ENCODE measurements at regions not wholly inside any gene's neighbourhood (a gene's known extent, or its start where the extent isn't known, plus 50 kb on each side); places are given as distances from the start of the nearest gene placed in this dataset.
"Not testable (repeated sequence)": the region's sequence is repeated elsewhere in the genome, so short reads cannot be mapped to it uniquely, and the experiment has no call there.

DNA sequence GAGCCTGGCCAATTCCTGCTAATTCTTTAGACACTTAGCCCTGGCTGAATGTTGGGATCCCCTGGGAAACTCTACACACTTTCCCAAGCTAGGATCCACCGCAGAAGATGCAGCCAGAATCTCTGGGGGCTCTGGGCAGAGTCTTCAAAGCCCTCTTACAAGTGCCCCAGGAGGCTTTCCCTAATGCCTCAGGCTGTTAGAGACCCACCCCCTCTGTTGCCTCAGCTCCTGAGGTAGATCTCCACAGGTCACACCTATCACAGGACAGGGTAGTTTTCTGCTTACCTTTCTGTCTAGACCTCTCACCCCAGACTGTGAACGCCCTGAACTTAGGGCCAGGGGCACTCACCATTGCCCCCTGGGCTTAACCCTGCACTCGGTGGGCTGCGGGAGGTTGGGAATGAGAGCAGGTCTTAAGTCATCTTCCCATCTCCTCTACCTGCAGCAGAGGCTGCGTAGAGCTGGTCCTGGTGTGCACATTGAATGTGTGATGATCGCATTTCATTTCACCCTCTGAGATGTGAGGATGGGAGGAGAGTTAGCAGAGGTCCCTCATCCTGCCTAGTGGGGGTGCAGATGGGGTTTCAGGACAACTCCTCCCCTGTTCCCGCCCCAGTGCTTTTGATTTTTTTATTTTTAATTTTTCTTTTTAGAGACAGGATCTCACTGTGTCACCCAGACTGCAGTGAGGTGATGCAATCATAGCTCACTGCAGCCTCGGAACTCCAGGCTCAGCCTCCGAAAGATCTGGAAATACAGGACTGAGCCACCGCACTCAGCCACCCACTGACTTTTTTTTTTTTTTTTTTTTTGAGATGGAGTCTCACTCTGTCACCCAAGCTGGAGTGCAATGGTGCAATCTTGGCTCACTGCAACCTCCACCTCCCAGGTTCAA is 89.0 kb upstream of the LHX1 start:
- Histone ChIP-seq H2AFZ (no peak overlapping the region), H3K4me1 (ENCODE audit: insufficient read depth) (peaks cover 8% of the 10 kb centered on the region), H3K9me2 (ENCODE audit: insufficient read depth) (no peaks in the 10 kb centered on the region; the same call in 1 of the 2 replicates), H3K79me2 (replicated peaks; ENCODE audit: insufficient read depth) (no peaks in the 10 kb centered on the region), H3K27ac (ENCODE audit: low read depth) (no peak overlapping the region), H3F3A (replicated peaks; ENCODE audit: low read depth) (no peaks in the 10 kb centered on the region), H3K4me2 (no peak overlapping the region), H4K20me1 (replicated peaks; ENCODE audit: insufficient read depth) (no peaks in the 10 kb centered on the region), H3K27me3 (ENCODE audit: insufficient read depth) (peaks cover 10% of the 10 kb centered on the region; the same call in 1 of the 2 replicates), H3K4me3 (no peak overlapping the region), H3K36me3 (ENCODE audit: insufficient read depth) (no peaks in the 10 kb centered on the region)
- Mint-ChIP-seq H3K27ac (no peak overlapping the region), H3K36me3 (ENCODE audit: low read depth) (no peaks in the 10 kb centered on the region), H3K4me3 (no peak overlapping the region), H3K9me3 (no peaks in the 10 kb centered on the region), H3K27me3 (ENCODE audit: insufficient read depth, low read depth, poor library complexity) (peaks cover 11% of the 10 kb centered on the region), H3K4me1 (peaks cover 24% of the 10 kb centered on the region)
- no peak for DNase-seq (ENCODE audit: low spot score)
- ATAC-seq, result peak; percentile 63
- no peak for TF ChIP-seq ZNF331 (CRISPR knock-in tag; IDR thresholded peaks at IDR 0.05; ENCODE audit: low read depth)
- TF ChIP-seq, protein P1, sequence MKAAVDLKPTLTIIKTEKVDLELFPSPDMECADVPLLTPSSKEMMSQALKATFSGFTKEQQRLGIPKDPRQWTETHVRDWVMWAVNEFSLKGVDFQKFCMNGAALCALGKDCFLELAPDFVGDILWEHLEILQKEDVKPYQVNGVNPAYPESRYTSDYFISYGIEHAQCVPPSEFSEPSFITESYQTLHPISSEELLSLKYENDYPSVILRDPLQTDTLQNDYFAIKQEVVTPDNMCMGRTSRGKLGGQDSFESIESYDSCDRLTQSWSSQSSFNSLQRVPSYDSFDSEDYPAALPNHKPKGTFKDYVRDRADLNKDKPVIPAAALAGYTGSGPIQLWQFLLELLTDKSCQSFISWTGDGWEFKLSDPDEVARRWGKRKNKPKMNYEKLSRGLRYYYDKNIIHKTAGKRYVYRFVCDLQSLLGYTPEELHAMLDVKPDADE (IDR thresholded peaks at IDR 0.05), result no peak
- no peak for TF ChIP-seq NANOG (IDR thresholded peaks at IDR 0.05; ENCODE audit: borderline replicate concordance)
- TF ChIP-seq POLR2AphosphoS5 (IDR thresholded peaks at IDR 0.05; ENCODE audit: low read depth), result no peak
- no peak for TF ChIP-seq EZH2 (IDR thresholded peaks at IDR 0.05; ENCODE audit: low read depth, unreplicated experiment)

GRCh38 chr17:36849020-36849419 is 88.3 kb upstream of the LHX1 start:
- H3K4me3 Mint-ChIP-seq; H3K9me2 ChIP-seq (ENCODE audit: insufficient read depth); H3K9me3 Mint-ChIP-seq; ATAC-seq; H3K27me3 Mint-ChIP-seq (ENCODE audit: insufficient read depth, low read depth, poor library complexity); H3K36me3 Mint-ChIP-seq (ENCODE audit: low read depth); DNase-seq (ENCODE audit: low spot score); H3K27ac Mint-ChIP-seq; H3K36me3 ChIP-seq (ENCODE audit: insufficient read depth); H3K4me2 ChIP-seq; H3K4me3 ChIP-seq; H2AFZ ChIP-seq; H3K27ac ChIP-seq (ENCODE audit: low read depth); H3F3A ChIP-seq (replicated peaks; ENCODE audit: low read depth); H4K20me1 ChIP-seq (replicated peaks; ENCODE audit: insufficient read depth); H3K79me2 ChIP-seq (replicated peaks; ENCODE audit: insufficient read depth): not testable (repeated sequence)
- peaks cover 12% of the 10 kb centered on the region for H3K4me1 ChIP-seq (ENCODE audit: insufficient read depth)
- H3K4me1 Mint-ChIP-seq, result peaks cover 28% of the 10 kb centered on the region
- H3K27me3 ChIP-seq (ENCODE audit: insufficient read depth), result peaks cover 10% of the 10 kb centered on the region; the same call in 1 of the 2 replicates

GRCh38 chr17:36849871-36850348 is 87.4 kb upstream of the LHX1 start:
- Histone ChIP-seq H3K4me1 (ENCODE audit: insufficient read depth) (peaks cover 12% of the 10 kb centered on the region), H3K4me2 (no peak overlapping the region), H2AFZ (no peak overlapping the region), H3K4me3 (no peak overlapping the region), H3K9me2 (ENCODE audit: insufficient read depth) (no peaks in the 10 kb centered on the region; the same call in 1 of the 2 replicates), H3F3A (replicated peaks; ENCODE audit: low read depth) (no peaks in the 10 kb centered on the region), H3K27ac (ENCODE audit: low read depth) (no peak overlapping the region), H4K20me1 (replicated peaks; ENCODE audit: insufficient read depth) (no peaks in the 10 kb centered on the region), H3K27me3 (ENCODE audit: insufficient read depth) (peaks cover 4% of the 10 kb centered on the region; the same call in 1 of the 2 replicates), H3K79me2 (replicated peaks; ENCODE audit: insufficient read depth) (no peaks in the 10 kb centered on the region), H3K36me3 (ENCODE audit: insufficient read depth) (no peaks in the 10 kb centered on the region)
- Mint-ChIP-seq H3K4me1 (peaks cover 24% of the 10 kb centered on the region), H3K4me3 (no peak overlapping the region), H3K36me3 (ENCODE audit: low read depth) (no peaks in the 10 kb centered on the region), H3K9me3 (no peaks in the 10 kb centered on the region), H3K27ac (no peak overlapping the region), H3K27me3 (ENCODE audit: insufficient read depth, low read depth, poor library complexity) (peaks cover 4% of the 10 kb centered on the region)
- no peak for DNase-seq (ENCODE audit: low spot score)
- peak; percentile 34 to 40; a peak in 2 of 4 replicates for TF ChIP-seq CTCF (conservative IDR thresholded peaks at IDR 0.05; ENCODE audit: low read depth in 2 of 2)
- TF ChIP-seq EZH2 (IDR thresholded peaks at IDR 0.05; ENCODE audit: low read depth, unreplicated experiment), result no peak
- peak; percentile 46 for ATAC-seq

Measured in GM23338 (cell line).